Suppressor macrophage (primary cell): ENCODE measurements at regions not wholly inside any gene's neighbourhood (a gene's known extent, or its start where the extent isn't known, plus 50 kb on each side); places are given as distances from the start of the nearest gene placed in this dataset.
"Not testable (repeated sequence)": the region's sequence is repeated elsewhere in the genome, so short reads cannot be mapped to it uniquely, and the experiment has no call there.

Source experiments
- DNase-seq, 4 experiments: peaks; one replicate each; pipeline ENCODE4 v3.0.0-alpha.2; 2020 to 2022

GRCh38 chr2:110394769-110395168 lies 77.8 kb downstream of the LIMS4 start:
- not testable (repeated sequence) for DNase-seq

GRCh38 chr2:110392366-110392765 lies 80.2 kb downstream of the LIMS4 start:
- not testable (repeated sequence) for DNase-seq

- DNase-seq = not testable (repeated sequence)
Observed at GRCh38 chr2:110391035-110391418, 81.6 kb downstream of the LIMS4 start.

GRCh38 chr2:110390351-110391034 lies 82.1 kb downstream of the LIMS4 start:
- not testable (repeated sequence) for DNase-seq

GRCh38 chr2:110387044-110387443 lies 85.6 kb downstream of the LIMS4 start:
- not testable (repeated sequence) for DNase-seq

GRCh38 chr2:110386546-110386945 lies 86.1 kb downstream of the LIMS4 start:
- not testable (repeated sequence) for DNase-seq

GRCh38 chr2:110384736-110385119 lies 87.9 kb downstream of the LIMS4 start:
- DNase-seq = not testable (repeated sequence)

- DNase-seq = not testable (repeated sequence)
Observed at GRCh38 chr2:110384109-110384735, 88.4 kb downstream of the LIMS4 start.

GRCh38 chr2:110383163-110384048 lies 89.2 kb downstream of the LIMS4 start:
- not testable (repeated sequence) for DNase-seq

- DNase-seq = not testable (repeated sequence)
Observed at GRCh38 chr2:110373519-110373918, 99.1 kb downstream of the LIMS4 start.

GRCh38 chr2:110371633-110372032 lies 101.0 kb downstream of the LIMS4 start:
- not testable (repeated sequence) for DNase-seq

- not testable (repeated sequence) for DNase-seq
Observed at GRCh38 chr2:110357616-110358015, 115.0 kb downstream of the LIMS4 start.

GRCh38 chr2:110354294-110355018 lies 118.2 kb downstream of the LIMS4 start:
- DNase-seq = not testable (repeated sequence)

- not testable (repeated sequence) for DNase-seq
Observed at GRCh38 chr2:110350718-110351117, 121.9 kb downstream of the LIMS4 start.

- DNase-seq = not testable (repeated sequence)
Observed at GRCh38 chr2:110348902-110349301, 123.7 kb downstream of the LIMS4 start.

- DNase-seq = not testable (repeated sequence)
Observed at GRCh38 chr2:110344405-110345035, 128.1 kb downstream of the LIMS4 start.

- DNase-seq = not testable (repeated sequence)
Observed at GRCh38 chr2:110342077-110342476, 129.7 kb upstream of the MTLN start.

- DNase-seq = not testable (repeated sequence)
Observed at GRCh38 chr2:110339126-110339525, 126.8 kb upstream of the MTLN start.

GRCh38 chr2:110338277-110339003 lies 126.1 kb upstream of the MTLN start:
- not testable (repeated sequence) for DNase-seq

GRCh38 chr2:110336071-110336470 lies 123.7 kb upstream of the MTLN start:
- DNase-seq = not testable (repeated sequence)

- DNase-seq = not testable (repeated sequence)
Observed at GRCh38 chr2:110335415-110336049, 123.2 kb upstream of the MTLN start.
